ENCODE measurements at regions not wholly inside any gene's neighbourhood (a gene's known extent, or its start where the extent isn't known, plus 50 kb on each side); places are given as distances from the start of the nearest gene placed in this dataset.

DNA sequence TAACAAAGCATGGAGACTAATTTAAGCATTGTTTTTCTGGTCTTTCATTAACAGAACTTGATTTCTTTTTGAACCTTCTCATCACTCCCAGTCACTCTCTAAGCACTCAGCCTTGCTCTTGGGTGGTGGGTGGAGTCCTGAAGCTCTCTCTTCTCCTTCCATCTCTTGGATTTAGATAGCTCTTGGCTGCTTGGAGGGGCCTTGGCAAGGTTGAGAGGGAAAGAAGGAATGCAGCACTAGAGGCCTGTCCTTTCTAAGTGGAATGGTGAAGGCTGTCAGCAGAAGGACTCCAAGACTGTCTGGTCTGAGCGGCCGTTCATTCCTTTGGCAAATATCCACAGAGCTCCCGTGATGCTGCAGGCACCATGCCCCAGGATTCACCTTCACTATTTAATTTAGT, 168.6 kb upstream of the E2F8 start:
- TF ChIP-seq, protein P1, sequence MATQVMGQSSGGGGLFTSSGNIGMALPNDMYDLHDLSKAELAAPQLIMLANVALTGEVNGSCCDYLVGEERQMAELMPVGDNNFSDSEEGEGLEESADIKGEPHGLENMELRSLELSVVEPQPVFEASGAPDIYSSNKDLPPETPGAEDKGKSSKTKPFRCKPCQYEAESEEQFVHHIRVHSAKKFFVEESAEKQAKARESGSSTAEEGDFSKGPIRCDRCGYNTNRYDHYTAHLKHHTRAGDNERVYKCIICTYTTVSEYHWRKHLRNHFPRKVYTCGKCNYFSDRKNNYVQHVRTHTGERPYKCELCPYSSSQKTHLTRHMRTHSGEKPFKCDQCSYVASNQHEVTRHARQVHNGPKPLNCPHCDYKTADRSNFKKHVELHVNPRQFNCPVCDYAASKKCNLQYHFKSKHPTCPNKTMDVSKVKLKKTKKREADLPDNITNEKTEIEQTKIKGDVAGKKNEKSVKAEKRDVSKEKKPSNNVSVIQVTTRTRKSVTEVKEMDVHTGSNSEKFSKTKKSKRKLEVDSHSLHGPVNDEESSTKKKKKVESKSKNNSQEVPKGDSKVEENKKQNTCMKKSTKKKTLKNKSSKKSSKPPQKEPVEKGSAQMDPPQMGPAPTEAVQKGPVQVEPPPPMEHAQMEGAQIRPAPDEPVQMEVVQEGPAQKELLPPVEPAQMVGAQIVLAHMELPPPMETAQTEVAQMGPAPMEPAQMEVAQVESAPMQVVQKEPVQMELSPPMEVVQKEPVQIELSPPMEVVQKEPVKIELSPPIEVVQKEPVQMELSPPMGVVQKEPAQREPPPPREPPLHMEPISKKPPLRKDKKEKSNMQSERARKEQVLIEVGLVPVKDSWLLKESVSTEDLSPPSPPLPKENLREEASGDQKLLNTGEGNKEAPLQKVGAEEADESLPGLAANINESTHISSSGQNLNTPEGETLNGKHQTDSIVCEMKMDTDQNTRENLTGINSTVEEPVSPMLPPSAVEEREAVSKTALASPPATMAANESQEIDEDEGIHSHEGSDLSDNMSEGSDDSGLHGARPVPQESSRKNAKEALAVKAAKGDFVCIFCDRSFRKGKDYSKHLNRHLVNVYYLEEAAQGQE (IDR thresholded peaks at IDR 0.05; ENCODE audit: insufficient replicate concordance, low read depth), result no peak
- TF ChIP-seq, protein P2, sequence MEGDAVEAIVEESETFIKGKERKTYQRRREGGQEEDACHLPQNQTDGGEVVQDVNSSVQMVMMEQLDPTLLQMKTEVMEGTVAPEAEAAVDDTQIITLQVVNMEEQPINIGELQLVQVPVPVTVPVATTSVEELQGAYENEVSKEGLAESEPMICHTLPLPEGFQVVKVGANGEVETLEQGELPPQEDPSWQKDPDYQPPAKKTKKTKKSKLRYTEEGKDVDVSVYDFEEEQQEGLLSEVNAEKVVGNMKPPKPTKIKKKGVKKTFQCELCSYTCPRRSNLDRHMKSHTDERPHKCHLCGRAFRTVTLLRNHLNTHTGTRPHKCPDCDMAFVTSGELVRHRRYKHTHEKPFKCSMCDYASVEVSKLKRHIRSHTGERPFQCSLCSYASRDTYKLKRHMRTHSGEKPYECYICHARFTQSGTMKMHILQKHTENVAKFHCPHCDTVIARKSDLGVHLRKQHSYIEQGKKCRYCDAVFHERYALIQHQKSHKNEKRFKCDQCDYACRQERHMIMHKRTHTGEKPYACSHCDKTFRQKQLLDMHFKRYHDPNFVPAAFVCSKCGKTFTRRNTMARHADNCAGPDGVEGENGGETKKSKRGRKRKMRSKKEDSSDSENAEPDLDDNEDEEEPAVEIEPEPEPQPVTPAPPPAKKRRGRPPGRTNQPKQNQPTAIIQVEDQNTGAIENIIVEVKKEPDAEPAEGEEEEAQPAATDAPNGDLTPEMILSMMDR (IDR thresholded peaks at IDR 0.05; ENCODE audit: insufficient read depth, low read length), result no peak
- TF ChIP-seq POLR2AphosphoS5 (IDR thresholded peaks at IDR 0.05; ENCODE audit: low read depth) (no peak), GABPA (IDR thresholded peaks at IDR 0.05; ENCODE audit: low read depth) (no peak)

Data from HL-60 (cell line).